ENCODE measurements at regions not wholly inside any gene's neighbourhood (a gene's known extent, or its start where the extent isn't known, plus 50 kb on each side); places are given as distances from the start of the nearest gene placed in this dataset.
"Not testable (repeated sequence)": the region's sequence is repeated elsewhere in the genome, so short reads cannot be mapped to it uniquely, and the experiment has no call there.

GRCh38 chr9:63814970-63815669, 1469.9 kb downstream of the FOXD4L5 start:
- not testable (repeated sequence) for TF ChIP-seq FOSL1 (tag; conservative IDR thresholded peaks at IDR 0.05); TCF7 (IDR thresholded peaks at IDR 0.05; ENCODE audit: borderline replicate concordance); CHD2 (IDR thresholded peaks at IDR 0.05; ENCODE audit: low read depth, low read length); ZBED1 (IDR thresholded peaks at IDR 0.05); ZNF143 (CRISPR knock-in tag; IDR thresholded peaks at IDR 0.05)
- TF ChIP-seq, protein P1, sequence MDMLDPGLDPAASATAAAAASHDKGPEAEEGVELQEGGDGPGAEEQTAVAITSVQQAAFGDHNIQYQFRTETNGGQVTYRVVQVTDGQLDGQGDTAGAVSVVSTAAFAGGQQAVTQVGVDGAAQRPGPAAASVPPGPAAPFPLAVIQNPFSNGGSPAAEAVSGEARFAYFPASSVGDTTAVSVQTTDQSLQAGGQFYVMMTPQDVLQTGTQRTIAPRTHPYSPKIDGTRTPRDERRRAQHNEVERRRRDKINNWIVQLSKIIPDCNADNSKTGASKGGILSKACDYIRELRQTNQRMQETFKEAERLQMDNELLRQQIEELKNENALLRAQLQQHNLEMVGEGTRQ (CRISPR knock-in tag; IDR thresholded peaks at IDR 0.05): not testable (repeated sequence)
